ENCODE measurements at regions not wholly inside any gene's neighbourhood (a gene's known extent, or its start where the extent isn't known, plus 50 kb on each side); places are given as distances from the start of the nearest gene placed in this dataset.

DNA sequence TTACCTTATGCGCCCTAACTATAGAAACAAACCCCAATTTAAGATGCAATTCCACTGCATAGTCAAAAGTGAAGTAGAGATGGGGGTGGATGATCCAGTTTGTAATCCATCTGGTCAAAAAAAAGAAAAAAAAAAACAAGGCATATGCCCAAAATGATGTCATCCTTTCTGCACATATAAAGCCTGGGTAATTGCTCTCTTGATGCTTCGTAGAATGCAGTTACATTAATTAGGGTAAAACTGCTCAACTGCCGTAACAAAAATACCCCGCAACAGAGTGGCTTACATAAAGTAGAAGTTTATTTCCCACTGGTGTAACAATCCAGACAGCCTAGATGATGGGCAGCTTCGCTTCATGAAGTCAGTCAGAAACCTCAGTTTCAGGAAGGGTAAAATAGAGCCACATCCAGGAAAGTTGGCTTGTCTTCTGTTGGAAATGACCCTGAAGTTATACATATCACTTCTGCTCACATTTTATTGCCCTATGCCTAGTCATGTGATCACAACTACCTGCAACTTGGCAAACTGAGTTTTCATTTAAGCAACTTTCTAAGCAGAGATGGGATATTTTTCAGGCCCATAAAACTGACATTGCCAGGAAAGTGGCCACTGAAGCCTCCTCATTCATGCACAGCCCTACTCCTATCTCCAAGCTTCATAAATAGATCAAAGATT, 221.7 kb downstream of the C1orf94 start:
- no peak for DNase-seq (ENCODE audit: low read depth, low spot score)
- in situ Hi-C loops (cut with HindIII; ENCODE audit: low sequenced_read_pairs), result no loop called here
- TF ChIP-seq, protein P1, sequence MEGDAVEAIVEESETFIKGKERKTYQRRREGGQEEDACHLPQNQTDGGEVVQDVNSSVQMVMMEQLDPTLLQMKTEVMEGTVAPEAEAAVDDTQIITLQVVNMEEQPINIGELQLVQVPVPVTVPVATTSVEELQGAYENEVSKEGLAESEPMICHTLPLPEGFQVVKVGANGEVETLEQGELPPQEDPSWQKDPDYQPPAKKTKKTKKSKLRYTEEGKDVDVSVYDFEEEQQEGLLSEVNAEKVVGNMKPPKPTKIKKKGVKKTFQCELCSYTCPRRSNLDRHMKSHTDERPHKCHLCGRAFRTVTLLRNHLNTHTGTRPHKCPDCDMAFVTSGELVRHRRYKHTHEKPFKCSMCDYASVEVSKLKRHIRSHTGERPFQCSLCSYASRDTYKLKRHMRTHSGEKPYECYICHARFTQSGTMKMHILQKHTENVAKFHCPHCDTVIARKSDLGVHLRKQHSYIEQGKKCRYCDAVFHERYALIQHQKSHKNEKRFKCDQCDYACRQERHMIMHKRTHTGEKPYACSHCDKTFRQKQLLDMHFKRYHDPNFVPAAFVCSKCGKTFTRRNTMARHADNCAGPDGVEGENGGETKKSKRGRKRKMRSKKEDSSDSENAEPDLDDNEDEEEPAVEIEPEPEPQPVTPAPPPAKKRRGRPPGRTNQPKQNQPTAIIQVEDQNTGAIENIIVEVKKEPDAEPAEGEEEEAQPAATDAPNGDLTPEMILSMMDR (IDR thresholded peaks at IDR 0.05; ENCODE audit: low read depth, low read length), result no peak
- no peak overlapping the region for H3K4me3 ChIP-seq (ENCODE audit: low read depth, low read length)

DNA sequence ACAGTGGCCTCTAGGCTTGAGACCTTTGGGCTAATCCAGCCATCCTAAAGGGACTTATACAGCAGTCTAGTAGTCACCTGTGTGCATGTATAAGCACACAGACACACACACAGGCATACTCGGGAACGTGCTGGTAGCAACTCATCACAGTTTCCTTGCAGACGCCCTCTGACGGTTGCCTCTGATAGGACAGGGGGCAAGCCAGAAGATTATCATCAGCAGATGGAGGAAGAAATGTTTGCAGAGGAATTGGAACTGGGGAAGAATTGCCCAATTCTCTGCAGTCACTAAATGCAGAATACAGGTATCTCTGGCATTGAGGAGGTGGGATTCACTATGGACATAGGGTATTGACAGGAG, 222.2 kb downstream of the C1orf94 start:
- in situ Hi-C loops (cut with HindIII; ENCODE audit: low sequenced_read_pairs), result no loop called here
- TF ChIP-seq, protein P1 (IDR thresholded peaks at IDR 0.05; ENCODE audit: low read depth, low read length), result no peak
- H3K4me3 ChIP-seq (ENCODE audit: low read depth, low read length), result no peak overlapping the region
- DNase-seq (ENCODE audit: low read depth, low spot score), result no peak

DNA sequence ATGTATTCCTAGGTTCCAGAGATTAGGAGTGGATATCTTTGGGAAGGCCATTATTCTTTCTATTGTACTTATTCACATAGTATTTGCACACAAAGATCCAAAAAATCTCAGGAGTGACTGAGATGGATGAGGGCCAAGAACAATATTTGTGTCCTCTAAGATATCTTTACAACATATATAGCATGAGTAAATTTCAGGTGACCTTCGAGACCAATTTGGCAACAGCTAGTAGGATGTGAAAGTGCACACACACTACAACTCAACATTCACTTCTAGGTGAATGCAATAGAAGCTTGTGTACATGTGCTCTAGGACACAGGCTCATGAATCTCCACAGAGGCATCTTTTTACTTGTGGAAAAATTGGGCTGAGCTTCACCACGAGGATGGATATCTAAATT, 224.0 kb downstream of the C1orf94 start:
- no peak for DNase-seq (ENCODE audit: low read depth, low spot score)
- TF ChIP-seq, protein P1 (IDR thresholded peaks at IDR 0.05; ENCODE audit: low read depth, low read length), result no peak
- H3K4me3 ChIP-seq (ENCODE audit: low read depth, low read length), result no peak overlapping the region
- in situ Hi-C loops (cut with HindIII; ENCODE audit: low sequenced_read_pairs), result no loop called here

DNA sequence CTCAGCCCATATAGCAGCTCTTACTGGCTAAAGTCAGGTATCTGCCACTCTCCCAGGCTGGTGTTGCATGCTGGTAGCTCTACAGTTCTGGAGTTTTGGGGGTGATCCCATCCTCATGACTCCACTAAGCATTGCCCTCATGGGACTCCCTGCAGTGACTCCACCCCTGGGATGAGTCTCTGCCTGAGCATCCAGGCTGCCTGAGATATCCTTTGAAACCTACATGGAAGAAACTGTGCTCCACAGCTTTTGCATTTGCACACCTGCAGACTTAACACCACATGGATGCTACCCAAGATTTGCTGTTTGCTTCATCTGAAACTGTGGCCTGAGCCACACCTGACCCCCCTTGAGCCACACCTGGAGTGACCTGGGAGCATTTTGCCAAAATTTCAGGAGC, 226.4 kb downstream of the C1orf94 start:
- TF ChIP-seq, protein P1 (IDR thresholded peaks at IDR 0.05; ENCODE audit: low read depth, low read length), result no peak
- DNase-seq (ENCODE audit: low read depth, low spot score), result no peak
- H3K4me3 ChIP-seq (ENCODE audit: low read depth, low read length), result no peak overlapping the region
- in situ Hi-C loops (cut with HindIII; ENCODE audit: low sequenced_read_pairs), result no loop called here

DNA sequence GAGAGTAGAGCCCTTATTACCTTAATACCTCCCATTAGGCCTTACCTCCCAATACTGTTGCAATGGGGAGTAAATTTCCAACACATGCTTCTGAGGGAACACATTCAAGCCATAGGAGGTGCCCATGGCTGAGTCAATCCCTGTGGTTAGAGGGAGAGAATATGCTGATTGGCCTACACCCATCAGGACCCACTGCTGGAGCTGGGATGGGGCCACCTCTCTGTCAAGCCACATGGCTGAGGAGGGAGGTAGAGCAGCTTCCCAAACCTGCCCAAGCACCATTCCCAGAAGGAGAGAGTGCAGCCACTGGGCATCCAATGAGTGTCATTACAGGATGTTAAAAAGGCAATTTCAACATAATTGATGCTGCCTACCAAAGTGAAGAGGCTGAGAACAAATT, 228.1 kb downstream of the C1orf94 start:
- in situ Hi-C loops (cut with HindIII; ENCODE audit: low sequenced_read_pairs), result no loop called here
- no peak overlapping the region for H3K4me3 ChIP-seq (ENCODE audit: low read depth, low read length)
- no peak for DNase-seq (ENCODE audit: low read depth, low spot score)
- TF ChIP-seq, protein P1 (IDR thresholded peaks at IDR 0.05; ENCODE audit: low read depth, low read length), result no peak

DNA sequence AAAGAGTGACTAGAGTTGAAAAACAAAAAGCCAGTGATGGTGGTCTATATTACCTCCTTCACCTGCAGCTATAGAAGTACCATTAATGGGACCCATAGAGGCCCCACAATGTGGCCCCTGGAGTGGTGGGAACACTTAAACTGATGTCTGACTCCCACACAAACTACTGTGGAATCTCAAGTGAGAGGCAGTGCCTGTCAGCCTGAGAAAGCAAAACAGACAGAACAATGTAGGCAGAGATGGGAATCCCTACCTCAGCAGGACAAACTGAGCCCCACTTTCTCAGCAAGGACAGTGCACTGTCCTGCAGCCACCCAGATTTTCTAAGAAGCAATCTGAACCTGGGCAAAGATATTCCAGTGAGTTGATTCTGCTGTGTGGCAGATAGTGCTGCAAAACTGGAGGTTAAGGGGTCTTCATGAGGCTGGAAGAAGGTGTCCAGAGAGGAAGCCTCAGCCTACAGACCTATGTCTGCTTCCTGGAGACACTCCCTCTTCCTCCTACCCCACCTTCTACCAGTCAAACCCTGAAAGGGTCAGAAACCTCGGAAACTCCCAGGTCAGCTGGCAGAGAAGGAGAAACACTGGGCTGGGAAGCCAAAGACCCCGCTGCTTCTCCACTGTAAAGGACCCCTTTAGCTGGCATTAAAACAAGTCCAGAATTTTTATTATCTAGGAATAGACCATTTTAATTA, 228.7 kb downstream of the C1orf94 start:
- no peak overlapping the region for H3K4me3 ChIP-seq (ENCODE audit: low read depth, low read length)
- TF ChIP-seq, protein P1 (IDR thresholded peaks at IDR 0.05; ENCODE audit: low read depth, low read length), result no peak
- DNase-seq (ENCODE audit: low read depth, low spot score), result no peak
- in situ Hi-C loops (cut with HindIII; ENCODE audit: low sequenced_read_pairs), result no loop called here
